BLaER1 (cell line): ENCODE measurements at regions not wholly inside any gene's neighbourhood (a gene's known extent, or its start where the extent isn't known, plus 50 kb on each side); places are given as distances from the start of the nearest gene placed in this dataset.

Source experiments
- H3K27ac ChIP-seq: shearing (Covaris generic); formaldehyde crosslinking; 2 replicates; pipeline ENCODE4 v1.8.1; 2022
- H3K27me3 ChIP-seq: shearing (Covaris generic); formaldehyde crosslinking; 2 replicates; pipeline ENCODE4 v1.8.1; 2022
- H3K36me3 ChIP-seq: shearing (Covaris generic); formaldehyde crosslinking; 2 replicates; pipeline ENCODE4 v1.8.1; 2022
- H3K4me1 ChIP-seq: shearing (Covaris generic); formaldehyde crosslinking; 2 replicates; pipeline ENCODE4 v1.8.1; 2022
- H3K4me2 ChIP-seq: shearing (Covaris generic); formaldehyde crosslinking; 2 replicates; pipeline ENCODE4 v1.8.1; 2022
- H3K4me3 ChIP-seq: shearing (Covaris generic); formaldehyde crosslinking; 2 replicates; pipeline ENCODE4 v1.8.1; 2022
- H3K9ac ChIP-seq: shearing (Covaris generic); formaldehyde crosslinking; 2 replicates; pipeline ENCODE4 v1.8.1; 2022
- H3K9me3 ChIP-seq: shearing (Covaris generic); formaldehyde crosslinking; 2 replicates; pipeline ENCODE4 v1.8.1; 2022
- H4K20me1 ChIP-seq: shearing (Covaris generic); formaldehyde crosslinking; 2 replicates; pipeline ENCODE4 v1.8.1; 2022
- Cebpa-rat ChIP-seq: shearing (Covaris generic); IDR thresholded peaks from 2 replicates; pipeline ENCODE4 v1.8.1; 2022

GRCh38 chr6:153958860-153959259 is 80.2 kb upstream of the OPRM1 start:
- no peak overlapping the region for H3K4me2 ChIP-seq
- no peaks in the 10 kb centered on the region for H3K36me3 ChIP-seq
- H3K27ac ChIP-seq: no peak overlapping the region
- no peaks in the 10 kb centered on the region for H3K4me1 ChIP-seq
- TF ChIP-seq Cebpa-rat: no peak
- H3K9me3 ChIP-seq: no peaks in the 10 kb centered on the region
- no peak overlapping the region for H3K9ac ChIP-seq
- H3K4me3 ChIP-seq: no peak overlapping the region
- H3K27me3 ChIP-seq: no peaks in the 10 kb centered on the region
- no peaks in the 10 kb centered on the region for H4K20me1 ChIP-seq

GRCh38 chr6:153957394-153957793 is 81.6 kb upstream of the OPRM1 start:
- Histone ChIP-seq H3K36me3 (no peaks in the 10 kb centered on the region), H3K4me1 (no peaks in the 10 kb centered on the region), H3K9me3 (no peaks in the 10 kb centered on the region), H3K4me3 (no peak overlapping the region), H3K4me2 (no peak overlapping the region), H3K9ac (no peak overlapping the region), H4K20me1 (no peaks in the 10 kb centered on the region), H3K27ac (no peak overlapping the region), H3K27me3 (no peaks in the 10 kb centered on the region)
- TF ChIP-seq Cebpa-rat: no peak

- Histone ChIP-seq H3K9me3 (no peaks in the 10 kb centered on the region), H3K36me3 (no peaks in the 10 kb centered on the region), H3K4me3 (no peak overlapping the region), H3K27ac (no peak overlapping the region), H4K20me1 (no peaks in the 10 kb centered on the region), H3K27me3 (no peaks in the 10 kb centered on the region), H3K4me2 (no peak overlapping the region), H3K4me1 (no peaks in the 10 kb centered on the region), H3K9ac (no peak overlapping the region)
- no peak for TF ChIP-seq Cebpa-rat
Measured at GRCh38 chr6:153956808-153957207, 82.2 kb upstream of the OPRM1 start.

GRCh38 chr6:153949616-153950015 is 89.4 kb upstream of the OPRM1 start:
- Histone ChIP-seq H3K9me3 (no peaks in the 10 kb centered on the region), H3K9ac (no peak overlapping the region), H3K4me1 (no peaks in the 10 kb centered on the region), H3K36me3 (no peaks in the 10 kb centered on the region), H3K4me2 (no peak overlapping the region), H3K4me3 (no peak overlapping the region), H4K20me1 (no peaks in the 10 kb centered on the region), H3K27me3 (no peaks in the 10 kb centered on the region), H3K27ac (no peak overlapping the region)
- no peak for TF ChIP-seq Cebpa-rat

- H4K20me1 ChIP-seq: no peaks in the 10 kb centered on the region
- H3K4me1 ChIP-seq: no peaks in the 10 kb centered on the region
- no peaks in the 10 kb centered on the region for H3K9me3 ChIP-seq
- TF ChIP-seq Cebpa-rat: no peak
- H3K4me3 ChIP-seq: no peak overlapping the region
- H3K36me3 ChIP-seq: no peaks in the 10 kb centered on the region
- H3K4me2 ChIP-seq: no peak overlapping the region
- no peak overlapping the region for H3K27ac ChIP-seq
- H3K9ac ChIP-seq: no peak overlapping the region
- H3K27me3 ChIP-seq: no peaks in the 10 kb centered on the region
Measured at GRCh38 chr6:153947808-153948447, 91.1 kb upstream of the OPRM1 start.

- Histone ChIP-seq H3K36me3 (no peaks in the 10 kb centered on the region), H3K4me3 (no peak overlapping the region), H3K9ac (no peak overlapping the region), H3K27ac (no peak overlapping the region), H3K9me3 (no peaks in the 10 kb centered on the region), H3K4me1 (no peaks in the 10 kb centered on the region), H3K4me2 (no peak overlapping the region), H4K20me1 (no peaks in the 10 kb centered on the region), H3K27me3 (no peaks in the 10 kb centered on the region)
- TF ChIP-seq Cebpa-rat: no peak
Measured at GRCh38 chr6:153944201-153944600, 94.8 kb upstream of the OPRM1 start.

GRCh38 chr6:153942361-153942760 is 96.7 kb upstream of the OPRM1 start:
- no peaks in the 10 kb centered on the region for H3K9me3 ChIP-seq
- H3K4me1 ChIP-seq: no peaks in the 10 kb centered on the region
- no peak overlapping the region for H3K9ac ChIP-seq
- H3K27ac ChIP-seq: no peak overlapping the region
- no peaks in the 10 kb centered on the region for H4K20me1 ChIP-seq
- TF ChIP-seq Cebpa-rat: no peak
- H3K4me3 ChIP-seq: no peak overlapping the region
- H3K27me3 ChIP-seq: no peaks in the 10 kb centered on the region
- H3K36me3 ChIP-seq: no peaks in the 10 kb centered on the region
- H3K4me2 ChIP-seq: no peak overlapping the region

GRCh38 chr6:153941768-153942167 is 97.3 kb upstream of the OPRM1 start:
- Histone ChIP-seq H3K36me3 (no peaks in the 10 kb centered on the region), H3K4me3 (no peak overlapping the region), H3K9ac (no peak overlapping the region), H4K20me1 (no peaks in the 10 kb centered on the region), H3K4me1 (no peaks in the 10 kb centered on the region), H3K27me3 (no peaks in the 10 kb centered on the region), H3K4me2 (no peak overlapping the region), H3K27ac (no peak overlapping the region), H3K9me3 (no peaks in the 10 kb centered on the region)
- no peak for TF ChIP-seq Cebpa-rat

GRCh38 chr6:153938876-153939275 is 100.2 kb upstream of the OPRM1 start:
- no peak overlapping the region for H3K4me3 ChIP-seq
- no peak overlapping the region for H3K9ac ChIP-seq
- no peaks in the 10 kb centered on the region for H4K20me1 ChIP-seq
- TF ChIP-seq Cebpa-rat: no peak
- H3K4me2 ChIP-seq: no peak overlapping the region
- H3K36me3 ChIP-seq: no peaks in the 10 kb centered on the region
- H3K27me3 ChIP-seq: no peaks in the 10 kb centered on the region
- H3K9me3 ChIP-seq: no peaks in the 10 kb centered on the region
- H3K4me1 ChIP-seq: no peaks in the 10 kb centered on the region
- H3K27ac ChIP-seq: no peak overlapping the region

GRCh38 chr6:153931431-153931830 is 107.6 kb upstream of the OPRM1 start:
- no peak overlapping the region for H3K4me2 ChIP-seq
- H3K36me3 ChIP-seq: no peaks in the 10 kb centered on the region
- no peak overlapping the region for H3K9ac ChIP-seq
- H3K27ac ChIP-seq: no peak overlapping the region
- no peaks in the 10 kb centered on the region for H3K27me3 ChIP-seq
- no peaks in the 10 kb centered on the region for H4K20me1 ChIP-seq
- H3K9me3 ChIP-seq: no peaks in the 10 kb centered on the region
- H3K4me1 ChIP-seq: no peaks in the 10 kb centered on the region
- TF ChIP-seq Cebpa-rat: no peak
- H3K4me3 ChIP-seq: no peak overlapping the region

- TF ChIP-seq Cebpa-rat: peak; percentile 59; the same call in 1 of the 2 replicates
- no peaks in the 10 kb centered on the region for H3K4me1 ChIP-seq
- no peaks in the 10 kb centered on the region for H3K9me3 ChIP-seq
- no peaks in the 10 kb centered on the region for H3K36me3 ChIP-seq
- no peaks in the 10 kb centered on the region for H3K27me3 ChIP-seq
- H3K9ac ChIP-seq: no peak overlapping the region
- no peak overlapping the region for H3K4me3 ChIP-seq
- no peak overlapping the region for H3K27ac ChIP-seq
- H3K4me2 ChIP-seq: no peak overlapping the region
- no peaks in the 10 kb centered on the region for H4K20me1 ChIP-seq
Measured at GRCh38 chr6:153927867-153928266, 111.2 kb upstream of the OPRM1 start.
